GM10266 (cell line): ENCODE measurements at regions not wholly inside any gene's neighbourhood (a gene's known extent, or its start where the extent isn't known, plus 50 kb on each side); places are given as distances from the start of the nearest gene placed in this dataset.
"Not testable (repeated sequence)": the region's sequence is repeated elsewhere in the genome, so short reads cannot be mapped to it uniquely, and the experiment has no call there.

Experiments
- DNase-seq: peaks from one replicate; pipeline ENCODE4 v3.0.0; 2012; ENCODE audit errors: extremely low spot score
- CTCF ChIP-seq: IDR thresholded peaks from 2 replicates; pipeline ENCODE4 v1.5.1; 2012; ENCODE audit warnings: mild to moderate bottlenecking, low read depth; ENCODE audit not compliant: control insufficient read depth, insufficient read depth; ENCODE audit errors: missing control alignments

- no peak for TF ChIP-seq CTCF
- DNase-seq = no peak
Observed at GRCh38 chr21:19198801-19199200, 795.2 kb upstream of the TMPRSS15 start.

- DNase-seq = no peak
Observed at GRCh38 chr21:19218163-19218562, 814.6 kb upstream of the TMPRSS15 start.

GRCh38 chr21:19224090-19224489, 820.5 kb upstream of the TMPRSS15 start:
- TF ChIP-seq CTCF = no peak

More at GRCh38 chr21:19218163-19218562, 814.6 kb upstream of the TMPRSS15 start:
- TF ChIP-seq CTCF = no peak

GRCh38 chr21:19228226-19228625, 824.6 kb upstream of the TMPRSS15 start:
- TF ChIP-seq CTCF = no peak
- no peak for DNase-seq

More at GRCh38 chr21:19224090-19224489, 820.5 kb upstream of the TMPRSS15 start:
- DNase-seq = no peak

- DNase-seq = not testable (repeated sequence)
Observed at GRCh38 chr21:19233841-19234240, 830.3 kb upstream of the TMPRSS15 start.

GRCh38 chr21:19236209-19236608, 832.6 kb upstream of the TMPRSS15 start:
- no peak for DNase-seq
- TF ChIP-seq CTCF = no peak

- DNase-seq = no peak
- no peak for TF ChIP-seq CTCF
Observed at GRCh38 chr21:19237608-19238007, 834.0 kb upstream of the TMPRSS15 start.

- no peak for DNase-seq
- no peak for TF ChIP-seq CTCF
Observed at GRCh38 chr21:19239696-19240095, 836.1 kb upstream of the TMPRSS15 start.
